ENCODE measurements at regions not wholly inside any gene's neighbourhood (a gene's known extent, or its start where the extent isn't known, plus 50 kb on each side); places are given as distances from the start of the nearest gene placed in this dataset.

DNA sequence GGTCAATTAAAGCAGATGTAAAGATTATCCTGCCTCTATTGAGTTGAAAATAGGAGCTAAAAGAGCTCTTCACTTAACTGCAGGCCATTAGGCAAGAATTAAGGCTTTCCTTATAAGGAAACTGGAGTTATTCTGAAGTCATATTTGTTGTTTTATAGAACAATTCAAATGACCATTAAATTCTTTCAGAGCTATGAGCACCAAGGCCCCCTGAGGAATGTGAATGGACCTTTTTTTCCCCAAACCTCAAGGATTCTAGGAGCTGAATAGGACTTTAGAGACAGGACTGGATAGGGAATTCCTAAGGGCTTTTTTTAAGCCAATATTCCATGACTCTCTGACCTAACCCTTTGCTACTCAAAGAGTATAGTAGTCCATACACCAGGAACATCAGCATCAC, 565.7 kb upstream of the BTBD3 start:
- no peak overlapping the region for H3K27ac ChIP-seq (replicated peaks)
- intact Hi-C loops (cut with micrococcal nuclease): no loop called here
- no peaks in the 10 kb centered on the region for H3K36me3 ChIP-seq
- no peaks in the 10 kb centered on the region for H3K4me1 ChIP-seq
- no peak overlapping the region for H3K4me3 ChIP-seq
- H3K27me3 ChIP-seq (ENCODE audit: low read depth): no peaks in the 10 kb centered on the region
- TF ChIP-seq, protein P1, sequence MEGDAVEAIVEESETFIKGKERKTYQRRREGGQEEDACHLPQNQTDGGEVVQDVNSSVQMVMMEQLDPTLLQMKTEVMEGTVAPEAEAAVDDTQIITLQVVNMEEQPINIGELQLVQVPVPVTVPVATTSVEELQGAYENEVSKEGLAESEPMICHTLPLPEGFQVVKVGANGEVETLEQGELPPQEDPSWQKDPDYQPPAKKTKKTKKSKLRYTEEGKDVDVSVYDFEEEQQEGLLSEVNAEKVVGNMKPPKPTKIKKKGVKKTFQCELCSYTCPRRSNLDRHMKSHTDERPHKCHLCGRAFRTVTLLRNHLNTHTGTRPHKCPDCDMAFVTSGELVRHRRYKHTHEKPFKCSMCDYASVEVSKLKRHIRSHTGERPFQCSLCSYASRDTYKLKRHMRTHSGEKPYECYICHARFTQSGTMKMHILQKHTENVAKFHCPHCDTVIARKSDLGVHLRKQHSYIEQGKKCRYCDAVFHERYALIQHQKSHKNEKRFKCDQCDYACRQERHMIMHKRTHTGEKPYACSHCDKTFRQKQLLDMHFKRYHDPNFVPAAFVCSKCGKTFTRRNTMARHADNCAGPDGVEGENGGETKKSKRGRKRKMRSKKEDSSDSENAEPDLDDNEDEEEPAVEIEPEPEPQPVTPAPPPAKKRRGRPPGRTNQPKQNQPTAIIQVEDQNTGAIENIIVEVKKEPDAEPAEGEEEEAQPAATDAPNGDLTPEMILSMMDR (IDR thresholded peaks at IDR 0.05; ENCODE audit: borderline replicate concordance): no peak
- peaks cover 7% of the 10 kb centered on the region for H3K9me3 ChIP-seq (replicated peaks)
- no peak for DNase-seq

- TF ChIP-seq, protein P1 (IDR thresholded peaks at IDR 0.05; ENCODE audit: borderline replicate concordance): no peak
- intact Hi-C loops (cut with micrococcal nuclease): no loop called here
- no peaks in the 10 kb centered on the region for H3K4me1 ChIP-seq
- no peaks in the 10 kb centered on the region for H3K27me3 ChIP-seq (ENCODE audit: low read depth)
- peaks cover 7% of the 10 kb centered on the region for H3K9me3 ChIP-seq (replicated peaks)
- H3K27ac ChIP-seq (replicated peaks): no peak overlapping the region
- H3K4me3 ChIP-seq: no peak overlapping the region
- DNase-seq: no peak
- no peaks in the 10 kb centered on the region for H3K36me3 ChIP-seq
Measured at GRCh38 chr20:11354846-11355245, 562.8 kb upstream of the BTBD3 start.

GRCh38 chr20:11355345-11355744, 562.3 kb upstream of the BTBD3 start:
- TF ChIP-seq, protein P1 (IDR thresholded peaks at IDR 0.05; ENCODE audit: borderline replicate concordance): no peak
- Histone ChIP-seq H3K27ac (replicated peaks) (no peak overlapping the region), H3K27me3 (ENCODE audit: low read depth) (no peaks in the 10 kb centered on the region), H3K36me3 (no peaks in the 10 kb centered on the region), H3K4me1 (no peaks in the 10 kb centered on the region), H3K9me3 (replicated peaks) (peaks cover 12% of the 10 kb centered on the region), H3K4me3 (no peak overlapping the region)
- intact Hi-C loops (cut with micrococcal nuclease): no loop called here
- no peak for DNase-seq

GRCh38 chr20:11356061-11356460, 561.6 kb upstream of the BTBD3 start:
- TF ChIP-seq, protein P1 (IDR thresholded peaks at IDR 0.05; ENCODE audit: borderline replicate concordance): no peak
- DNase-seq: no peak
- intact Hi-C loops (cut with micrococcal nuclease): no loop called here
- Histone ChIP-seq H3K4me1 (no peaks in the 10 kb centered on the region), H3K4me3 (no peak overlapping the region), H3K9me3 (replicated peaks) (peaks cover 14% of the 10 kb centered on the region), H3K36me3 (no peaks in the 10 kb centered on the region), H3K27me3 (ENCODE audit: low read depth) (no peaks in the 10 kb centered on the region), H3K27ac (replicated peaks) (no peak overlapping the region)

GRCh38 chr20:11362450-11362849, 555.2 kb upstream of the BTBD3 start:
- H3K27ac ChIP-seq (replicated peaks): no peak overlapping the region
- H3K4me3 ChIP-seq: no peak overlapping the region
- no peak for DNase-seq
- no peaks in the 10 kb centered on the region for H3K36me3 ChIP-seq
- intact Hi-C loops (cut with micrococcal nuclease): no loop called here
- H3K27me3 ChIP-seq (ENCODE audit: low read depth): no peaks in the 10 kb centered on the region
- H3K9me3 ChIP-seq (replicated peaks): peaks cover 14% of the 10 kb centered on the region
- TF ChIP-seq, protein P1 (IDR thresholded peaks at IDR 0.05; ENCODE audit: borderline replicate concordance): no peak
- no peaks in the 10 kb centered on the region for H3K4me1 ChIP-seq

GRCh38 chr20:11364736-11365135, 553.0 kb upstream of the BTBD3 start:
- TF ChIP-seq, protein P1 (IDR thresholded peaks at IDR 0.05; ENCODE audit: borderline replicate concordance): no peak
- intact Hi-C loops (cut with micrococcal nuclease): no loop called here
- DNase-seq: no peak

More at GRCh38 chr20:11364736-11365135, 553.0 kb upstream of the BTBD3 start:
- Histone ChIP-seq H3K9me3 (replicated peaks) (peaks cover 8% of the 10 kb centered on the region), H3K4me3 (no peak overlapping the region), H3K27me3 (ENCODE audit: low read depth) (no peaks in the 10 kb centered on the region), H3K36me3 (no peaks in the 10 kb centered on the region), H3K27ac (replicated peaks) (no peak overlapping the region), H3K4me1 (no peaks in the 10 kb centered on the region)
